ENCODE measurements at regions not wholly inside any gene's neighbourhood (a gene's known extent, or its start where the extent isn't known, plus 50 kb on each side); places are given as distances from the start of the nearest gene placed in this dataset.

GRCh38 chr5:96260009-96260408 is 173.0 kb downstream of the PCSK1 start:
- no peak overlapping the region for H3K4me3 ChIP-seq (ENCODE audit: low read depth, low read length)
- no peaks in the 10 kb centered on the region for H3K27me3 ChIP-seq (ENCODE audit: control insufficient read depth, insufficient read depth, low read length)
- DNase-seq (ENCODE audit: low read depth, low spot score) = no peak
- H3K27ac ChIP-seq (ENCODE audit: low read depth, low read length) = no peak overlapping the region
- no peak for TF ChIP-seq CTCF (IDR thresholded peaks at IDR 0.05; ENCODE audit: low read depth, low read length)
- ChIA-PET POLR2A (interaction anchor here (0.9 to 1.2 kb wide), 2 partner anchors 34 to 38 kb away, joined by 4 to 7 read pairs; no protein-coding TSS in a partner anchor), CTCF (interaction anchor here (3.5 kb wide), 1 partner anchor 76 kb away, joined by 10 read pairs; no protein-coding TSS in a partner anchor)
- no peaks in the 10 kb centered on the region for H3K9me3 ChIP-seq (ENCODE audit: control insufficient read depth, insufficient read depth, low read length)

DNA sequence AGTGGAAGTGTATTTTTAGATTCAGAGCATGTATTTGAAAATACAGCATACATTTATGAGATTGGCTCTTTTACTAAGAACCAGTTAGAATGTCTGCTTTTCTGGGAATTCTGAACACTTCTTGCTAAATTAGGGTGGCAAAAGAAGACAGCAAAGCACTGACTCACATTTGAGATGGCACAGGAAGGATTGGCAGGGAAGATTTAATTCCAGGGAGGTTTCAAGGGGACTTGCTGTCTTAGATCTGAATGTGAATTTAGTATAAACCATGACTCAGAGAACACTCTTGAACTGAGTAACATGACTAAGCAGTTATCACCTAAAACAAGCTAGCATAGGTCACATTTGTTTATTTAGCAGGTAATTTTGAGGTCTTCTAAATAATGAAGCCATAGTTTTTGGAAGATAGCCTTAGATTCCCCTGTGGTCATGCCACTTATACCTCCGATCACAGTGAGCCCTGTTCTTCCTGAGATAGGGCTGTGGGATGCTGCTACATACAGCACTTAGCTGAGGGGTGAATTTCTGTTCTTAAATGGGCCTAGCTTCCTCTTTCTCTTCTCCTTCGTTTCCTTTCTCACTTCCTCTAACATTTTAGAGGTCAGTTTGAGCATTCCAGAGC is 173.8 kb downstream of the PCSK1 start:
- no peak for DNase-seq (ENCODE audit: low read depth, low spot score)
- ChIA-PET POLR2A (interaction anchor here (0.9 kb wide), 1 partner anchor 35 kb away, joined by 4 read pairs; no protein-coding TSS in a partner anchor), CTCF (interaction anchor here (3.5 kb wide), 1 partner anchor 77 kb away, joined by 10 read pairs; no protein-coding TSS in a partner anchor)
- Histone ChIP-seq H3K27ac (ENCODE audit: low read depth, low read length) (peak overlapping the region; percentile 90), H3K9me3 (ENCODE audit: control insufficient read depth, insufficient read depth, low read length) (no peaks in the 10 kb centered on the region), H3K4me3 (ENCODE audit: low read depth, low read length) (no peak overlapping the region), H3K27me3 (ENCODE audit: control insufficient read depth, insufficient read depth, low read length) (no peaks in the 10 kb centered on the region)
- no peak for TF ChIP-seq CTCF (IDR thresholded peaks at IDR 0.05; ENCODE audit: low read depth, low read length)

DNA sequence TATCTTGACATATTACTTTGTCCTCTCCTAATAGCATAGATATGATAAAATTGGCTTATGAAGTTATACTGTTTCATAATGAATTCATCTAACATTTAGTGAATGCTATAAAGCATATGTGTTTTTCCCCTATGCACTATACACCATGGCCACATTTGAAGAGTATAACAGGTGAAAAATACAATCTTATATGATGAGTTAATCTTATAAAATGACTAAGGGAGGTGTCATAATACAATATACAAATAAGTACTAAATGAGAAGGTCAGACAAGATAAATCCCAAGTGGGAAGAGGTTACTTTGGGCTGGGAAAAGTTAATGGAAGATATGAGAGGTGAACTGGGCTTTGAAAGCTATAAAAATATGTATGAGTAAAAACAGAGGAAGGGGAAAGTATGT is 174.4 kb downstream of the PCSK1 start:
- Histone ChIP-seq H3K27ac (ENCODE audit: low read depth, low read length) (no peak overlapping the region), H3K4me3 (ENCODE audit: low read depth, low read length) (no peak overlapping the region), H3K9me3 (ENCODE audit: control insufficient read depth, insufficient read depth, low read length) (no peaks in the 10 kb centered on the region), H3K27me3 (ENCODE audit: control insufficient read depth, insufficient read depth, low read length) (no peaks in the 10 kb centered on the region)
- CTCF ChIA-PET = interaction anchor here (3.5 kb wide), 1 partner anchor 78 kb away, joined by 10 read pairs; no protein-coding TSS in a partner anchor
- no peak for DNase-seq (ENCODE audit: low read depth, low spot score)
- POLR2A ChIA-PET = no interaction called here
- TF ChIP-seq CTCF (IDR thresholded peaks at IDR 0.05; ENCODE audit: low read depth, low read length) = no peak

DNA sequence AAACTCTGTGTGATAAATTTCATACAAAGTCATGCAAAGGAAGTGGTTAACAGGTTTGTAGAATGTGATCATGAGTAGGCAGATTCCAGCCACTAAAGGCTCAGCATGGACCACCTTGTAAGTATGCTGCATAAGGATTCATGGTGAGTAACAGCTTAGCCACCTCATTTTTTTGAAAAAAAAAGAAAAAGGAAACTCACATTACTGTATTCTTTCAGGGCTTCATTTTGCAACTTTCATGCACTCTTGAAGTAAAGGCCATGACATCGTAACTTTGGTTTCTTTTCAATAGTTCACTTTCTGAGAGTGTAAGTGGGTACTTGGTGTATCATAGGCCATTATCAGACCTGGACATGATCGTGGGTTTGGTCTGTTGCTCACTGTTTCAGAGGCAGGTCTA is 175.1 kb downstream of the PCSK1 start:
- ChIA-PET POLR2A (interaction anchor here (0.6 to 1.0 kb wide), 2 partner anchors 39 to 163 kb away, joined by 4 read pairs; no protein-coding TSS in a partner anchor), CTCF (no interaction called here)
- no peak for TF ChIP-seq CTCF (IDR thresholded peaks at IDR 0.05; ENCODE audit: low read depth, low read length)
- Histone ChIP-seq H3K4me3 (ENCODE audit: low read depth, low read length) (no peak overlapping the region), H3K27ac (ENCODE audit: low read depth, low read length) (peak overlapping the region; percentile 68), H3K27me3 (ENCODE audit: control insufficient read depth, insufficient read depth, low read length) (no peaks in the 10 kb centered on the region), H3K9me3 (ENCODE audit: control insufficient read depth, insufficient read depth, low read length) (no peaks in the 10 kb centered on the region)
- peak; percentile 64 for DNase-seq (ENCODE audit: low read depth, low spot score)

DNA sequence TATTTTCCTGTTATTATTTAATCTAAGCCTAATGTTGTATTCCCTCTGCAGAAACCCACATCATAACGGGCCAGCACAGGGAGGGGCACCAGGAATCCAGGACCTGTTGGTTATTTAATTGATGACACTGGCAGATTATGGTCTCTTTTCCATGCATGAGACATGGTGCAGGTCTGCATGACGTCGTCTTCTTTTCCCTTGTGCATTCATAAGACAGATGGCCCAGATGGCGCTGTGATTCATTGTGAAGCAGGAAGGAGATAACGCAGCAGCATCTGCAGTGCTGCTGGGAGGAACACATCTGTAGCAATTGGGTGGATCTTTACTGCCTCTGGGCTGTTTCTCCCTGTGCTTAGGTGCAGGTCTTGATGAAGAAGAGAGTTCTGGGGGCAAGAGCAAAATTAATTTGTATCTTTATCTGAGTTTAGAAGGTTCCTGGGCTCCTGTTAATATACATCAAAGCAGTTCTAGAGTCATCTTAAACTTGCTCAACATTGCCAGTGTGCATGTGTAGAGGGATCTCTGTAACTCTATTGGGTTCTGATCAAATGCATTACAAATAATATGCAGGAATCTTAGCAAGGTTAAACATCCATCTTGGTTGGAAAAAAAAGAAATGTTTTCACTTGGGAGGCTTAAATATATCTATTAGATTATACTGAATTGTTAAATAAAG is 176.1 kb downstream of the PCSK1 start:
- ChIA-PET CTCF (no interaction called here), POLR2A (no interaction called here)
- Histone ChIP-seq H3K27me3 (ENCODE audit: control insufficient read depth, insufficient read depth, low read length) (no peaks in the 10 kb centered on the region), H3K4me3 (ENCODE audit: low read depth, low read length) (no peak overlapping the region), H3K9me3 (ENCODE audit: control insufficient read depth, insufficient read depth, low read length) (no peaks in the 10 kb centered on the region), H3K27ac (ENCODE audit: low read depth, low read length) (peak overlapping the region; percentile 54)
- peak; percentile 78 for DNase-seq (ENCODE audit: low read depth, low spot score)
- peak; percentile 18; the same call in 1 of the 2 replicates for TF ChIP-seq CTCF (IDR thresholded peaks at IDR 0.05; ENCODE audit: low read depth, low read length)
